SH-SY5Y (cell line): ENCODE measurements at regions not wholly inside any gene's neighbourhood (a gene's known extent, or its start where the extent isn't known, plus 50 kb on each side); places are given as distances from the start of the nearest gene placed in this dataset.

Experiments
- GATA2 ChIP-seq: IDR thresholded peaks from 2 replicates; pipeline ENCODE4 v1.6.1; 2011; ENCODE audit warnings: mild to moderate bottlenecking, low read depth, low read length
- GATA3 ChIP-seq: IDR thresholded peaks from 2 replicates; pipeline ENCODE4 v1.6.1; 2011; ENCODE audit warnings: low read depth, mild to moderate bottlenecking, low read length, moderate library complexity

DNA sequence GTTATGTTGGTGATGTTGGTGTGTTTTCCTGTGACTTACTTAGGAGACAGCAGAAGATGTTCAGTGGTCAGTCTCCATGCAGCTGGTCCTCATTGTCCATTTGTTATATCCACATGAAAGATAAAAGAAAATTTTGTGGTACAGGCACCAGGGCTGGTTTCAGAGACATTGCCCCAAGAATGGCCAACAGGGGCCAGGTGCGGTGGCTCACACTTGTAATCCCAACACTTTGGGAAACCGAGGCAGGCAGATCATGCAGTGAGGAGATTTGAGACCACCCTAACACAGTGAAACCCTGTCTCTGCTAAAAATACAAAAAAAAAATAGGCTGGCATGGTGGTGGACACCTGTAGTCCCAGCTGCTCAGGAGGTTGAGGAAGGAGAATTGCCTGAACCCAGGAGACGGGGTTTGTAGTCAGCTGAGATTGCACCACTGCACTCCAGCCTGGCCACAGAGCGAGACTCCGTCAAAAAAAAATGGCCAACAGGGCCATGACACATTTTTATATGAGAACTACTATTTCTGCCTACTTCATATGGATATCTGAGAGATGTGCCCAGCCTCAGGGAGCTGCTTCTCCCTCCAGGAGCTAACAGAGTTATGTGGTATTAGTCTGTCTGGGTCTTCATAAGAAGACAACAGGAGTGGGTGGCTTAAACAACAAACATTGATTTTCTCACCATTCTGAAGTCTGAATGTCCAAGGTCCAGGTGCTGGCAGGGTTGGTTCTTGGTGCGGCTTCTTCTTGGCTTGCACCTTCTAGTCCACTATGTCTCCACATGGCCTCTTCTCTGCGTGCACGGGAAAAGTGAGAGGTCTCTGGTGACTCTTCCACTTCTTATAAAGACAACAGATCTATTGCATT, 821.7 kb downstream of the TMEM121 start:
- TF ChIP-seq GATA2, result no peak
- TF ChIP-seq GATA3, result no peak
